NCI-H2196 treated with DMSO at 0.1 percent for 48 hours (cell line): ENCODE measurements at regions not wholly inside any gene's neighbourhood (a gene's known extent, or its start where the extent isn't known, plus 50 kb on each side); places are given as distances from the start of the nearest gene placed in this dataset.

Experiments used
- DNase-seq: peaks from one replicate; lab custom pipeline; 2025; ENCODE audit not compliant: unreplicated experiment; lab: John Stamatoyannopoulos, UW

GRCh38 chr6:133688705-133689492, 200.0 kb upstream of the TCF21 start:
- no peak for DNase-seq

GRCh38 chr6:133689863-133690262, 199.1 kb upstream of the TCF21 start:
- no peak for DNase-seq

GRCh38 chr6:133693565-133693964, 195.3 kb upstream of the TCF21 start:
- no peak for DNase-seq

GRCh38 chr6:133697185-133697584, 191.7 kb upstream of the TCF21 start:
- no peak for DNase-seq

- no peak for DNase-seq
Measured at GRCh38 chr6:133697666-133698065, 191.2 kb upstream of the TCF21 start.

GRCh38 chr6:133698272-133698671, 190.6 kb upstream of the TCF21 start:
- no peak for DNase-seq

GRCh38 chr6:133699741-133700385, 189.1 kb upstream of the TCF21 start:
- DNase-seq: no peak

- no peak for DNase-seq
Measured at GRCh38 chr6:133701633-133702331, 187.1 kb upstream of the TCF21 start.

- no peak for DNase-seq
Measured at GRCh38 chr6:133704371-133704770, 184.5 kb upstream of the TCF21 start.

- DNase-seq: no peak
Measured at GRCh38 chr6:133705066-133705465, 183.8 kb upstream of the TCF21 start.

- no peak for DNase-seq
Measured at GRCh38 chr6:133705731-133706130, 183.2 kb upstream of the TCF21 start.

GRCh38 chr6:133707456-133707855, 181.5 kb upstream of the TCF21 start:
- DNase-seq: no peak

GRCh38 chr6:133710826-133711225, 178.1 kb upstream of the TCF21 start:
- no peak for DNase-seq

GRCh38 chr6:133715270-133715669, 173.6 kb upstream of the TCF21 start:
- no peak for DNase-seq

GRCh38 chr6:133724726-133725125, 164.2 kb upstream of the TCF21 start:
- no peak for DNase-seq

GRCh38 chr6:133726188-133726587, 162.7 kb upstream of the TCF21 start:
- DNase-seq: no peak

GRCh38 chr6:133730881-133731280, 158.0 kb upstream of the TCF21 start:
- DNase-seq: no peak

GRCh38 chr6:133740218-133740617, 148.7 kb upstream of the TCF21 start:
- DNase-seq: no peak

- no peak for DNase-seq
Measured at GRCh38 chr6:133740816-133741215, 148.1 kb upstream of the TCF21 start.

- no peak for DNase-seq
Measured at GRCh38 chr6:133741375-133741861, 147.5 kb upstream of the TCF21 start.

- DNase-seq: no peak
Measured at GRCh38 chr6:133743621-133744020, 145.3 kb upstream of the TCF21 start.

GRCh38 chr6:133746417-133746770, 142.5 kb upstream of the TCF21 start:
- DNase-seq: no peak
